Limb (tissue), 2 donors: ENCODE measurements at regions not wholly inside any gene's neighbourhood (a gene's known extent, or its start where the extent isn't known, plus 50 kb on each side); places are given as distances from the start of the nearest gene placed in this dataset.

Experiments
- DNase-seq, 2 donors: peaks; one replicate each; pipeline ENCODE4 v3.0.0-alpha.2; 2016; ENCODE audit errors: extremely low spot score in 2 of 2

DNA sequence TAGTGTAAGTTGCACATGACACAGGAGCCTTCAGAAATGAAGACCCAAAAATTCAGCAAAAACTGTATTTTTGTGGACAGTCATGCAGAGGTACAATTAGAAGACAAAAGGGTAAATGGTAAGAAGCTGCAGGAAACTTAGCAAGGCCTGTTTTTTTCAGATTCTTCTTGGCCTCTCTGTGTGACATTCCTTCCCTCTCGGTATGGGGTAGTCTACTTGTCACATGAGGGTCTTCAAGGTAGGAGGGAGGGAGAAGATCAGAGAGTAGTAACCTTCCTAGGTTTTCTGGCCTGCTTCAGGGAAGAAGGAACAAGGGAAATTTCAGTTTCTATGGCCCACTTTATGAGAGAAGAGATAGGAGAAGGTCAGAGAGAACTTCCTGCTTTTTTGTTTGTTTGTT is 230.4 kb upstream of the PPP1R2C start:
- DNase-seq: no peak

DNA sequence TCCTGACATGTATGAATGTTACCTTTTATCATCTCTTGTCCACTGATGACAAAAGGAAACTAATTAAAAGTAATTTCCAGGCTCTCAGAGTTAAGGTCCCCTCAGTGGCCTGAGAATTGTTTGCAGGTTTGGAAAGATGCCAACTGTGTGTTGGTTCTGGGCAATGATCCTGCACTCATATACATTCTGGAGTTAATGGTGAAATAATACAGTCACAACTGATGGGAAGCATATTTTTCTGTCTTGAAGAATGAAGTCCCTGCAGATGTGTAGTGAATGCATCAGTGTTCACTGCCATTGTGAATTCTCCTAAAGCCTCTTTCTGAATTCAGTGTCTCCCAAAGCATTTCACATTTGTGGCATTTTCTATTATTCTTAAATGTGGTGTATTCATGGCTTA is 238.1 kb upstream of the PPP1R2C start:
- no peak for DNase-seq

DNA sequence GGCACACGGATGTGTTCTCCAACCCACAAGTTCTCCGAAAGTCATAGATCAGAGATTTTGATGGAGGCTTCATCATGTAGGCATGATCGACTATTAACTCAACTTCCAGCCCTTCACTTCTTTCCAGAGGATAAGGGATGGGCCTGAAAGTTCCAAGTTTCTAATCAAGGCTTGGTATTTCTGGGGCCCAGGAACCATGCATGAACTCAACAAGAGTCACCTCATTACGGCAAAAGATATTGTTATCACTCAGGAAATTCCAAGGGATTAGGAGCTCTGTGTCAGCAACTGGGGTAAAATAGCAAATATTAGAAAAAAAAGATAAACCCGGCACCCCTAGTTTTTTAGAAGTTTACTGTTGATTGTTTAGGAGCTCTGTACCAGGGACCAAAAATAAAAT is 240.1 kb upstream of the PPP1R2C start:
- DNase-seq: no peak

DNA sequence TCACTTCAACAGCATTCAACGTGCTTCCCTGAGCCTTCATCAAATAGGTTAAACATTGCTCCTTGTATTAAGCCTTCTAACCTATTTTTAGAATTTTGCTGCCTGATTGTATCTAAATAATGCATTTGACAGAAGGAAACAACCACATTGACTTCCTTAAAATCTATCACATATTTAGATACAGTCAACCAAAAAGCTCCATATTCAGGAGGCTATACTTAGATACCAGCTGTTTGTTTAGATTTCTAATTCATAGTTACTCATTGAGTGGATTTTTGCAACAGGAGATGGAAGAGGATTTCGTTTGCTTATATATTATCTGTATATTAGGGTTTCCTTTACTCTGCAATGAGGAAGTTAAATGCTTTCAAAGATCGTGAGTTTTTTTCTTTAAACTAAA is 241.1 kb upstream of the PPP1R2C start:
- DNase-seq: no peak

DNA sequence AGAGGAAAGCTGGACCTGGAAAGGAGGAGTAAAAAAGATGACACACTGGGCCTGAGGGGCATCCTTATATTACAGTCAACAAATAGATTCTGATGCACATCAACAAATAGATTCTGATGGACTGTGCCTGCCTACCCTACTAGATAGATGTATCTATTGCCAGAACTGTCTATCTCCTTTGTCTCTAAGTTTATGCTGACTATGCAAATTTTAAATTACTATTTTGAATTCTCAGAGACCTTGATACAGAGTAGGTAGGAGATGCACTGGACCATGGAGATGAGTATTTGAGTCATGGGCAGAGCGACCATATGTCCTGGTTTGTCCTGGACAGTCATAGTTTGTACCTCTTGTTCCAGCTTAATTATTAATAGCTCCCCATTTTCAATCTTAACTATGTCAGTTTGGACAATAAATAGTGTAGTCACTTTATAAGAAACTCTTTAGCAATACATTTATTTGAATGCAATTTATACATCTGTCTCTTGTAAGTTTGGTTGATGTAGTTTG is 247.9 kb upstream of the PPP1R2C start:
- no peak for DNase-seq

DNA sequence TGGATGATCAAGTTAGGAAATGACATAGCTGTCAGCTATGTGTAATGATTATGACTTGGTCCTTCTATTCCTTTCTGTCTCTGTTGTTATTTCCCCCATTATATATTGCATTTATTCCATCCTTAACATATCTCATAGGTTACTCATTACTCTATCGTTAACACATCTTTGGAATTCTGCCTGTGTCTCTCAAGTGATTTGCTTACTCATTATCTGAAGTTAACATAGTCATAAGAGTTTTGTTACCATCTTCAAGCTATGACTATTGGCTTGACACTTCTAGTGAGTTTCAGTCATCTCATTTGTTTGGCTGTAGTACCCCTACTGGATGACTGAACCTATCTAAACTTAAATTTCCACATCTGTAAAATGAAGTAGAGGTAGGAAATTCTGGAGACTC is 286.1 kb upstream of the PPP1R2C start:
- DNase-seq: no peak

DNA sequence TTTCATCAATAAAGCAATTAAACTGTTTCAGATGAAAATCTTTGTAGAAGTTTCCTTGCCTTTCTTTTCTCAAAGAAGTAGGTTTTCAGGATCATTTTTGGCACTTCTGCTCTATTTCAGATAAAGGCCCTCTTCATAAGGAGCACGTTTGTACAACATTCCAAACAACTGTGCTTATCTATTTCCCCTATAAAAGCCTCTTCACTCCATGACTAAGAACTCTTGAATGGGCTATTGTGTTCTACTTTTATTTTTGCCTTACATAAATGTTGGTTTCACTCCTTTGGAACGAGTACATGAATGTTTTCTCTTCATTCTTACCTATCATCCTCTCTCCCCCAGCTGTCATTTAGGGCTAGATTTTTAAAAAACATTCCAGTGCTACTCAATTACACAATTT is 288.0 kb upstream of the PPP1R2C start:
- no peak for DNase-seq

DNA sequence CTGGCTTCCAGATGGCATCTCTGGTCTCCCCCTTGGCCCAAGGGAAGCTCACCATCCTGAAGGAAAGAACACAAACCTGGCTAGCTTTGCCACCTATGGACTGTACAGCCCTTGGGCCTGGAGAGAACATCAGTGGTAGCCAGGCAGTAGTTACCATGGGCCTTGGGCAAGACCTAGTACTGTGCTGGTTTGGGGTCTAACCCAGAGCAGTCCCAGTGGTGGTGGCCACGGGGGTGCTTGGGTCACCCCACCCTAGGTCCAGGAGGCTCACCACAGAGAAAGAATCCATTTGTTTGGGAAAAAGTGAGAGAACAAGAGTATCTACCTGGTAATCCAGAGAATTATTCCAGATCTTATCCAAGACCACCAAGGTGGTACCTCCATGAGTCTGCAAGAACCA is 290.7 kb upstream of the PPP1R2C start:
- no peak for DNase-seq

DNA sequence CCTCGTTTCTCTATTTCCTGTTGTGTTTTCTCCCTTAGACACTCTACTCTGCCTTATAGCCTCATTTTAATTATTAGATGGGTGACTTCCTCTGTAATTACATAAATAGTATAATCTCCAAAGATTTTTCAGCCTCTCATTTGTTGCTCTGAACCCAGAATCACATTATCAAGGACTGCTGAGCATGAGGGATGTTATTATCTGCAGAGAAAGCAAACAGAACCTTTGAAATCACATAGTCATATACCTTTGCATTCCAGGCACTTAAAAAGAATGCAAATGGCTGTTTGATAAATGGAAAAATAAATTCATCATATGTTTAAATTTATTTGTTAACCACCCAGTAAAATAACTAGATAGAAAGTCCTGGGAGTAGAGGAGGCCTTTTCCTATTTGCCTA is 305.1 kb upstream of the PPP1R2C start:
- DNase-seq: no peak

DNA sequence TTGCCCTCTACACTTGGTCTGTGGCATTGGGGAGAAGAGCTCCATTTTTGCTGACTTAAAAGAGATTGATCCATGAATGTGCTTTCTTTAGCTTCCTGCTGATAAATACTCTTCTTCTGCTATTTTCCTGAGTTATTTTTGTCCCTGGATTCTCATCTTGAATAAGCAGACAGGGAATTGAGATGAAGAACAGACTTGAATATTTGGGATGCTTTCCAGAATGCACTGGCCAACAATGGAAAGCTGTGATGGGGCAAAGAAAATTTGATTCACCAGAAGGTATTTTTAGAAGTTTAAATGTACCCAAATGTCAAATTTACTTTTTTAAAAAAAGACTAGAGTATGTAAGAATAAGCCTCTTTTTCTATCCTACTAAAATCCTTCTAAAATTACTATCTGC is 309.9 kb upstream of the PPP1R2C start:
- DNase-seq: no peak

DNA sequence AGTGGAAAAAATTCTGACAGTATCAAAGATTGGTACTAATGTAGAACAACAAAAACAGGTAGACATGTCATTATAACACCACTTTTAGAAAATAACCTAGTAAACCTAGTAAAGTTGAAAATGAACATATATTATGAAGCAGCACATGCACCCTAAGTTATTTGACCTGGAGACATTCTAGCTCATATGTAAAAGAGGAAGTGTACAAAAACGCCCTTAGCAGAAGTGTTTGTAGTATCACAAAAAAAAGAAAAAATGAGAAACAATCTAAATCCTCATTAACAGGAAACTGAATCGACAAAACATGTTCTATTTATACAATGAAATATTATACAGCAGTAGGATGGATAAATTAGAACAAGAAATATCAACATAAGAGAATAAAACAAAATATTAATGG is 318.9 kb upstream of the PPP1R2C start:
- DNase-seq: no peak

DNA sequence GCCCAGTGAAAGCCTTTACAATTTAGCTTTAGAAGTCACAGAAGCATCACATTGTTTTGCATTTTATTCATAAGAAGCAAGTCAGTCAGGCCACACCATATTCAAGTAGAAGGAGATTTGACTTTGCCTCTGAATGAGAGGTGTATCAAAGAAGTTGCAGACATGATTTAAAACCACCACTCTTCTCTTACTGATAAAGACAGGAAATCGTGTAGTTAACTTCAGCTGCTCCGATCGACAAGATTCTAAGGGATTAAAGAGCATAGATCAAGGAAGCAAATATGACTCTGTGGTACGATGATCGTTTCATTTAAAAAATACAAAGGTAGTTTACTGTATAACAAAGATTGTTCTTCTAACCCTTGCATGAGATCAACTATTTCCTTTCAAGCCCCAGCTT is 328.0 kb upstream of the PPP1R2C start:
- DNase-seq: no peak

DNA sequence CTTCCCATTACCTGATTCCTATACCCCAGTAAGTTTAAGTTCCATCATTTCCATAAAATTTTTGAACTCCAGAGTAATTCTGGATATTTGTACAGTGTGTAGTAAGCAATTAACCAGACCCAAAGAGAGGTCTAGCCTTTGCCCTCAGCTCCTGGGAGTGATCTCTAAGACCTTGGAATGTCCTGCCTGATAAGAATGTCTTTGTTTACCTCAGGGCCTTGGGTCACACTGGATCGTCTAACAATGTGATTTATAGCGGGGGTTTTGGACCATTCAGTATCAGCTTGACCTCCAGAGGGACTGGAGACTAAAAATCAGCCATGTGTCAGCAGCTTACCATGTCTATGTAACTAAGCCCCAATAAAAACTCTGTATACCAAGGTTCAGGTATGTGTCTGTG is 330.9 kb upstream of the PPP1R2C start:
- no peak for DNase-seq

DNA sequence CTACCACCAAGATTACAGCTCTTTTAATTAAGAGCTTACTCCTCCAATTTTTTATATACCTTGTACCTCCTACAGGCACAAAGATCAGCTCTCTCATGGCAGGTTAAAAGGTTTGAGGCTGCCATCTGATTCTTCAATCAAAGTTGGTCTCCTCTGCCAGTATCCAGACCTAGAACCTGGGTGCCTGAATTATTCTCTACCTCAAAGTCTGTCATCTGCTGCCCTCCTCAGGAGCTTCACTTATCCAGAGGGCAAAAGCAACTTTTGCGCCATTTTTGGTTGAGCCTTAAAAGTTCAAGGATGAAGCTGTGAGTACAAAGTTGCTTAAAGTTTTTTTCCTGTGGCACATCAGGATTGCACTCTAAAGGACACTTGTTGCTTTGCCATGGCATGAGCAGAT is 343.7 kb upstream of the PPP1R2C start:
- no peak for DNase-seq

DNA sequence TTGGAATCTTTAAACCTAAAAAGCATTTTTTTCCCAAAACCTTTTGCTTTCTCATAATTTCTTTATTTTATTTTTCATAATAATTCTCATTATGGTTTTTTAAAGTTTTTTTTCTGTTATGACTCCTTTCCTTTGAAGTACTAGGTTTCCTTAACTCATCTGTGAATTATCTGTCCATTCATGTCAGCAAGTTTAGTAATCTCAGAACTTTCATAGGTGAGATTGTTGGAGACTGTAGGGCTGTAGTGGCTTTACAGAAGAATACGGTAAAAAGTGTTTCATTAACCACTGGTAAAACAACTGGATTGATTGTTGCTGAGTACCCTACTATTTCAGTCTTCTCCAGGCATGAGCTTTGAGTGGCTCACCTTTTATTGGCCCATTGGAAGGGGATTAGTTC is 361.7 kb upstream of the PPP1R2C start:
- no peak for DNase-seq

DNA sequence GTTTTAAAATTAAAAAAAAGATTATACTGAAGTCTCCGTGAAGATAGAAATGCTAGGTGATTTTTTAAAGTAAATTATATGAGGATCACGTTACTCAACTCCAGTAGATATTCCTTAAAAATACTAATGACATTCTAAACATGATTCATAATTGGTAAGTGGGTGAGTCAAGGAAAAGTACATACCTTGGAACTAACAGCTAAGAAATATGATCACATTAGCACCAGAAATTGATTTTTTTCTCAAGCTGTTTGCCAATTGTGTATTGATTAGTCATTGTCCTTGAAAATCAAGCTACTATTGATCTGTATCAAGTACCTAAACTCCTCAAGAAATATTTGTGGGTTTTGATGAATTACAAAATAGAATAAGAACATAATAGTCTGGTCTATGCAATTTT is 362.6 kb upstream of the PPP1R2C start:
- DNase-seq: no peak

DNA sequence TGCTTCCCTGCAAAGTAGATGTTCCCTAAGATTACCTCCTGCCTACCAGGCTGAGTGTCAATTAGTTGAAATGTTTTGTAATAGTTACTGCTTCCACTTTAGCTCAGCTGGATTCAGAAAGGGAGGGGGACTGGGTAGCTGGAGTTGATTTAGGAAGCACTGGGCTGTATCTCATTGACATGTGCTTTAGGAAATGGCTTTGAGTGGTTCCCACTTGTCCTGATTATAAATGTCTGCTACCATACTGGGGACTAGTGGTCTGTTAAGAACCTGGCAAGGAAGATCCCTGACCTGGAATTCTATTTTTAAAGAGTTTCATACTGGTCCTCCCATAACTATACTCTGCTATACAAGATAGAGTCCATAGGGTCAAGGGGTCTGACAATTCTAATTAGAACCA is 363.9 kb upstream of the PPP1R2C start:
- DNase-seq: no peak

DNA sequence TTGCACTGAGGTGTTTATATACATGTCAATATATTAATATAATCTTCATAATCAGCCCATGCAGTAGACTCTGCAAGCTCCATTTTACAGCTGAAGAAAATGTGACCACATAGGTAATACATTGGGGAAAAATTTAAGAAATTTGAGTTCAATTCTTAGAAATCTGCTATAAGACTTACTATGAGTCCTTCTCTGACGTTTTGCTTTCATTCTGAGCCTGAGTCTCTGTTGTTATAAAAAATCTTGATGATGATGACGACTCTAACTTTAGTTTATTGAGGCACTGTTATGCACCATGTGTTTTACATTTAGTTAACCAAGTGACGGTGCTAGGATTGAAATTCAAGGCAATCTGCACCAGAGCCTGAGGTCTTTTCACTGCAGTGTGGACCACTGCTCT is 370.3 kb upstream of the PPP1R2C start:
- no peak for DNase-seq

DNA sequence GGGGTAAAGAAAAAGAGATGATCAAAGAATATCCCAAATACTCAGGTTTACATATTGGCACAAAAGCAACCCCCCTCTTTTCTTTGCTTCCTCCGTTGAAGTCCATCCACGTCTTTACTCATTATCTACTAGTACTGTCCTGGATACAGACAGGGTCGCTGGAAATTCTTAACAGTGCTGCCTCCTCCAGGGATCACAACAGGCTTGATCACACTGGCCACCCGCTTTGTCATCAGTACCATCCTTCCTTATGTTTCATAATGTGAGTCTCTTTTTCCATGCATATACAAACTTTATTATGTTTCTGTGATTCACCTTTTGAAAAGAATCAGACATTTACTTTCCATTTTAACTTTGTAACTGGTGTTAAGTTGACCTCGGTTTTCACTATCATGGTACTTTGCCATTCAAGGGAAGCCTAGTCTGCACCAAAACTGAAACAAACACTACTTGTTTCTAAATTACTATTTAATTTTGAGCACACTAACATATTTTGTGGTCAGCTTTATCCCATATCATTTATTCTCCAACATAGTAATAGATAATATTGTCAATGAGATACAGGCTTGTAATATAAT is 387.5 kb upstream of the PPP1R2C start:
- DNase-seq: no peak

DNA sequence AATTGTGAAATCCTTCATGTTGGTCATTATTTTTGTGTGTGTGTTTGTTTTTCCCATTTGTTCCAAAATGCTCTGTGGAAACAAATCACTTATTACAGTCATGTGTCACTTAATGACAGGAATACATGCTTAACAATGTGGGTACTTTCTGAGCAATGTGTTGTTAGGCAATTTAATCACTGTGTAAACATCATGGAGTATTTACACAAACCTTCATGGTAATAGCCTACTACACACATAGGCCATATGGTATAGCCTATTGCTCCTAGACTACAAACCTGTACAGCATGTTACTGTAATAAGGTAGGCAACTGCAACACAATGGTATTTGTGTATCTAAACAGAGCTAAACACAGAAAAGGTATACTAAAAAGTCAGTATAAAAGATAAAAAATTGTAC is 388.9 kb upstream of the PPP1R2C start:
- DNase-seq: no peak

DNA sequence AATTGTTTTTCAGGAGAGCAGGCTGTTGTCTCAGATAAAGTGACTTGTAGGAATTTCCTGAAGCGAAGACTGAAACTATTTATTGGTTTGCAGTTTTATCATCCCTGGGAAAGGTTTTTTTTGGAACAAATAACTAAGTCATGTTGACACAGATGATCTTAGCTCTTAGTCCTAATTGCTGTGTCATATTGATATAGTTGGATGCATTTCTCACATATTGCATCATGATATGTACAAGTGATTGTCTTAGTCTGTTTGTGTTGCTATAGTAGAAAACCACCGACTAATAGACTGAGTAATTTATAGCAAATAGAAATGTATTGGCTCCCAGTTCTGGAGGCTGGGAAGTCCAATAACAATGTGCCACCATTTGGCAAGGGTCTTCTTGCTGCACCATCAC is 397.5 kb upstream of the PPP1R2C start:
- no peak for DNase-seq

DNA sequence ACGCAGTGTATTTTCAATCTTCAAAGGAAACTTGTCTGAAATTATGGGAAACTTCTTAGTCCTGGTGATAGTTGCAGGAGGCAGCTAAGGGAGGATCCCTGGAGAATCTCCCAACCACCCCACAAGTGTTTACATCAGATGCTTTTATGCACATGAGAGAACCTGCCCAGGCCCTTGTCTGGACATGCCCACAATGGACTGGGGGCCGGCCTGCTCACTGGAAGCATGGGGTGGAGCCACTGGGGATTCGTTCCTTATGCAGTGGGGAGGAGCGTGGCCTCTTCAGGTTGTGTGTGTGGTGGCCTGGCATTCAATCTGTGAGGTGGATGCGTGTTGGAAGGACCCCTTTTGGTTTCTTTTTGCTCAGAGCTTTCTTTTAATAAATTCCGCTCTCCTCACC is 398.7 kb upstream of the PPP1R2C start:
- no peak for DNase-seq

DNA sequence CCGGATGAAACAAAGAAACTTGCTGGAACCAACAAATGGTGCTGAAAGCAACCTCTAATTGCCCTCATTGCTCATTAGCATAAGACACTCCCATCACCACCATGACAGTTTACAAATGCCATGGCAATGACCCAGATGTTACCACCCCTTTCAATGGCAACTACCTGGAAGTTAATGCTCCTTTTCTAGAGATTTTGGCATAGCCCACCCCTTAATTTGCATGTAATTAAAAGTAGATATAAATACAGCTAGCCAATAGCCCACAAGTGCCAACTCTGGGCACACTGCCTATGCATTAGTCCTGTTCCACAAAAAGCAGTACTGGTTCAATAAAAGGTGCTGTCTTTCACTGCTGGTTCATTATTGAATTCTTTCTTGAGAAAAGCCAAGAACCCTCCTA is 410.3 kb upstream of the PPP1R2C start:
- DNase-seq: no peak

DNA sequence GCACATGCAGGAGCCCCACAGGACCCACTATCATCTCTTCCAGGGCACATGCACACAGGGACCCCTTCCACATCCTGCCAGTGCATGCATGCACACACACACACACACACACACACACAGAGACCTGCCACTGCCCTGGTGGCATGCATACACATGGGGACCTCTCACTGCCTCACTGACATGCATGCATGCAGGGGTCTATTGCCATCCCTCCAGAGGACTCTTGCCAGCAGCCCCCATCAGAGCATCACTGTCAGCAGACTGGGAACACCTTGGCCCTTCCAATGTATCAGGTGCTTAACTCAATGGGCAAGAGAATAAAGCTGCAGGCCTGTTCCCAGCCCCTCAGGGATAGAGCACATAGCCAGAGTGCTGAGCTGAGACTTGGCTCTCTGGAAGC is 433.6 kb upstream of the PPP1R2C start:
- no peak for DNase-seq
